HG03565 (cell line): ENCODE measurements at regions not wholly inside any gene's neighbourhood (a gene's known extent, or its start where the extent isn't known, plus 50 kb on each side); places are given as distances from the start of the nearest gene placed in this dataset.

ENCODE experiments used
- ATAC-seq: cut with Tn5 transposase; IDR thresholded peaks from one replicate; pipeline ENCODE4 v1.9.1; 2021; ENCODE audit warnings: mild to moderate bottlenecking, moderate library complexity; ENCODE audit not compliant: unreplicated experiment

GRCh38 chr3:187994221-187995042, 159.5 kb upstream of the LPP start:
- no peak for ATAC-seq

DNA sequence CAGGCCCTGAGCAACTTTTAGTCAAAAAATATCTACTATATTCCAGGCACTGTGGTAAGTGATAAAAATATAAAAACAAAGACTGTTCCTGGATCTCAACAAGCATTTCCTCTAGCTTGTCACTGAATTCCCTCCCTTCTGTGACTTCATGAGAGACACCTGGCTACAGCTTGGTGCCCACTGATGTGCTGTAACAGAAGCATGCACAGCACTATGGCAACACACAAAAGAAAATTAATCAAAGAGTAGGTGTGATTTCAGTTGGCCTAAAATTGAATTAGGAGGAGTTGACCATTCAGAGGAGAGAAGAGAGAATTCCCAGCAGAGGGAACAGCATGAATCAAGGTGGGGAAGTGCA, 158.9 kb upstream of the LPP start:
- ATAC-seq = no peak

GRCh38 chr3:187995667-187996066, 158.3 kb upstream of the LPP start:
- ATAC-seq = no peak

DNA sequence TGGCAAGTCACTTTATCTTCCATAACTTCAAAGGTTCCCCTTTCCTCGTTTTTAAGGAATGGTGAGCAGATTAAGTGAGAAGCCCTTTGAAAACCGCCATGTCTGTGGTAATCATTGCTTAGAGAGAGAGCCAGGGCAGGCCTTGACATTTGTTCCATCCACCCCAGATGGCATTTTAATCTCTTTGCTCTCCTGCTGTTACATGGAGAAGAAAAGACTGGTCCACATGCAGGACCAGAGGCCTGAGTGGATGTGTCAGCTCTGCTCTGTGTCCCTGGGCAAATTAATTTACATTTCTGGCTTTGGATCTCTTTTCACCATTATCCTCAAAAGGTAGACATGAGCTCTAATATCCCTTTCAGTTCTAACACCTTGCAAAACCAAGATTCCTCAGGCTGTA, 157.3 kb upstream of the LPP start:
- no peak for ATAC-seq

DNA sequence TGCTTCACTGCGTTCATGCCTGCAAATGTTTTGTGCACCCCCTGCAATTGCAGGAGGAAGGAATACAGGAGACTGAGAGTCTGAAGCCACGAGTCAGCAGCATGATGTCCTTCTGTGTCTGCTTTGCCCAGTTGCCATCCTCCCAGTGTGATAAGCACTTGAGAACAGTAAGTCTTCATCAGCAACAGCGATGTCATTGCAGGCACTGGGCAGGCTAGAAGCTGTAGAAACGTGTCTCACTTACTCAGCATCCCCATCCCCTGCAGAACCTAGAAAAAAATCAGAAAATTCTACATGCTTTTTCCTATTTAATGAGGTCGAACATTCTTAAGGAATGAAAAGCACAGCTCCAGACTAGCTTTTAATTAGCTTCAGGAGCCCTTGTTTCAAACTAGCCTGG, 156.5 kb upstream of the LPP start:
- ATAC-seq = no peak

- no peak for ATAC-seq
These were observed 155.9 kb upstream of the LPP start for GRCh38 chr3:187997946-187998561.

GRCh38 chr3:187998611-187999010, 155.3 kb upstream of the LPP start:
- ATAC-seq = no peak

GRCh38 chr3:187999821-188000220, 154.1 kb upstream of the LPP start:
- ATAC-seq = no peak

DNA sequence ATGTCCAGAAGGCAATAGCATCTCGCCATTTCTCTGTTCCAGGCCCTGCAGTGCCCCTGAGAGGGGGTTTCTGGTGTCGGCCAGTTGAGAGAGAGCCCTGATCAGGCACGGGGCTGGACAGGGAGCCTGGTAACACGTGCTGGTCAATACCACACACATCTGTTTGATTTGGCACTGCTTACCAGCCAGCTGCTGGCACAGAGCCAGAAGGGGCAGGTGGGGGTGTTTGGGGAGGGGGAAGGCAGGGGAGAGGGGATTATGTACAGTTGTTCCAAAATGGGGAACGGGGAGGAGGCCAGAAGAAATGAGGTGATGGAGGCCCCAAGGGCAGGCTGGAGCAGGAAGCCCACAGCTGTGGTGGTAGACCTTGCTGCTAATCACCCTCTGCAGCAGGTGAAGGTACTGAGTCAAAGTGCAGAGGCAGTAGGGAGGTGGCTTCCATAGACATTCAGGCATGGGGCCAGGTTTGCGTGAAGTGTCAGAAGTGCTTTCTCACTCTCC, 153.5 kb upstream of the LPP start:
- ATAC-seq = no peak

DNA sequence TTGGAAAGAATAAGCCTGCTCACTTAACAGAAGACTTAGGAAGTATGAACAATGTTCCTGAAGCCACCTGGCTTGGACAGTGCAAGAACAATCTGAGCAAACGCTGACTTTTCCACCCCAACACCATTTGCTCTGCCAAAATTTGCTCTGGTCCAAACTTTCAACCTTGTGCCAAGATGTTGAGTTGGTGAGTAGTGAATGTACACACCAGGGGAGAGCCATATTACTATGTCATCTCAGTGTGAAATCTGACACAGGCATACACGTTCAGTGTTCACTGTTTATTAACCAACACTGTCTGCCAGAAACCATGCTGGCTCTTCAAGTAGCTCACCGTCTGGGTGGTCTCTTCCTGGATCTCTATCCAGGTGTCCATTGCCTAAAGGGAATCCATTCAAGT, 152.9 kb upstream of the LPP start:
- no peak for ATAC-seq

GRCh38 chr3:188001926-188002325, 152.0 kb upstream of the LPP start:
- no peak for ATAC-seq

GRCh38 chr3:188002626-188003138, 151.3 kb upstream of the LPP start:
- no peak for ATAC-seq

GRCh38 chr3:188003188-188004171, 150.5 kb upstream of the LPP start:
- ATAC-seq = no peak

DNA sequence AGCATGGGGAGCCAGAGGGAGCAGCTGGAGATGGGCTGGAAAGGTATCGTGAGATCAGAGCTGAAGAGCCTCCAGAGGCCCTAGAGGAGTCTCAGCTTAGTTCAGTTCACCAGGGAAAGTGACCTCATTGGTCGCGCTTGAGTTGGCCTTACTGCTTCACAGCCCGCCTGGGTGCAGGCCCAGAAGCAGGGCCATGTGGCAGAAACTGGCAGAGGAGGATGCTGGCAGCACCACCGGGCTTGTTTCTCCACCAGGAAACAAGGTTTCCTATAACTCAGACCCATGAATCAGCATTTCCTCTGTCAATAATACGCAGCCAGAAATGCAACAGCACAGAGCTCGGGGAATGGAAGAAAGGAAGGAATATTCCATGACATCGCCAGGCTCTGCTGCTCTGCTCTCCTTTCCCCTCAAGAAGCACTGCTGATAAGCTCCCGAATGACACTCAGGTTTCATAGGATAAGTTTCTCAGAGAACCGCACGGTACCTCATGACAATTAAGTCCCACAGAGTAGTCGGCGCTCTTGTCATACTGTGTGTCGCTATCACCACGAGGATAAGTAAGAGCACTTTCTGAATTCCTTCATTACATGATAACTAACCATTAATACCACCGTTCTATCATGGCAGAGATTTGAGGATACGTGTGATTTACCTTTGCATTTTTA, 147.1 kb upstream of the LPP start:
- no peak for ATAC-seq

- ATAC-seq = no peak
These were observed 146.1 kb upstream of the LPP start for GRCh38 chr3:188007897-188008296.

DNA sequence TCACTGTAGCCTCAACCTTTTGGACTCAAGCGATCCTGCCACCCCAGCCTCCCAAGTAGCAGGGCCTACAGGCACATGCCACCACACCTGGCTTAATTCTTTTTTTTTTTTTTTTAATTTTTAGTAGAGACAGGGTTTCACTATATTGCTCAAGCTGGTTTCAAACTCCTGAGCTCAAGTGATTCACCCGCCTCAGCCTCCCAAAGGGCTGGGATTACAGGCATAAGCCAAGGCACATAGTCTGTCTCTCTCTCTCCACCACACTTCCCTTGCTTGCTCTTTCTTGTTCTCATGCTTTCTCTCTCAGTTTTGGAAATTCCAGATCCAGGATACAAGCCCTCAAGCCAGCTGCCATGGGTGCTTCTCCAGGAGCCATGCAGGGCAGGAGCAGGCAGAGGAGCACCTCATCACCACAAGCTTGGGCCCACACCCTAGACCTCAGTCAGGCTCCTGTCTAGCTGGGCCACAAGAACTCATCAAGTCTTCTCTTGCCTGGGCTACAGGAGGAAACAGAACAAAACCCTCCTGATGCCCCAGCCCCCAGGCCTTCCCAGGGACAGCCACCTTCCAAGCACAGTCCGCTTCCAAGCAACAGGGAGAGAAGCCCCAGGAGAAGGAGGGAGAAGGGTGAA, 145.3 kb upstream of the LPP start:
- ATAC-seq = no peak

DNA sequence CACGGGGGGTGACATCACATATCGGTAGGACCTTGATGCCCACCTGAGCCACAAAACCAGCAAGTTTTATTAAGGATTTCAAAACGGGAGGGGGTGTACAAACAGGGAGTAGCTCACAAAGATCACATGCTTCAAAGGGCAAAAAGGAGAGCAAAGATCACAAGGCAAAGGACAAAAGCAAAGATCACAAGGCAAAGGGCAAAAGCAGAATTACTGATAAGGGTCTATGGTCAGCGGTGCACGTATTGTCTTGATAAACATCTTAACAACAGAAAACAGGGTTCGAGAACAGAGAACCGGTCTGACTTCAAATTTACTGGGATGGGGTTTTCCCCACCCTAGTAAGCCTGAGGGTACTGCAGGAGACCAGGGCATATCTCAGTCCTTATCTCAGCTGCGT, 143.5 kb upstream of the LPP start:
- no peak for ATAC-seq

DNA sequence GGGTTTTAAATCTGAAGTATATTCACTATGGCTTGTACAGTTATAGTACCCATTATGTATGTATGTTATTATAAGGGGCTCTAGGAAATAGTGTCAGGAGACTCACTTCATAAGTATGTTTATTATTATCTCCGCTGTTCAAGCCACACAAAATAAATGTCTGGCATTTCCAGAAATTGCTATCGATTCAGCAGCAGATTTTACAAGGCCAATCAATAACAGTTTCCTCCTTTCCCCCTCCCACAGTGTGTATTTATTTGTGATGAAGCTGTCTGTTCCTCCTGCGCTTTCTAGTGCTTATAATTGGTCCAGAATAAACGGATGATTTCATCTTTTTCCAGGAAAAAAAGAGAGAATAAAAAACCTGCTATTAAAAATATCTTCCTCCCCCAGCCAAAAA, 134.2 kb upstream of the LPP start:
- ATAC-seq = no peak

GRCh38 chr3:188021041-188021440, 132.9 kb upstream of the LPP start:
- no peak for ATAC-seq

- ATAC-seq = no peak
These were observed 132.4 kb upstream of the LPP start for GRCh38 chr3:188021502-188022040.
